Activated B cell treated with CpG ODN at 0.5 μM for 24 hours (primary cell): ENCODE measurements at regions not wholly inside any gene's neighbourhood (a gene's known extent, or its start where the extent isn't known, plus 50 kb on each side); places are given as distances from the start of the nearest gene placed in this dataset.

Experiments used
- ATAC-seq: fragments of 200-7000 bp; cut with Tn5 transposase; one replicate; pipeline ENCODE4 v1.10.0; 2021; ENCODE audit warnings: low read depth, mild to moderate bottlenecking, moderate library complexity
- CTCF ChIA-PET: fragments of 350-600 bp; sonication (Branson Sonifier 250); formaldehyde crosslinking; loops from one replicate; lab custom pipeline; 2021; ENCODE audit warnings: antibody characterized with exemption; lab: Charles Lee
- POLR2A ChIA-PET: fragments of 350-600 bp; sonication (Branson Sonifier 250); formaldehyde crosslinking; loops from one replicate; lab custom pipeline; 2021; ENCODE audit warnings: antibody characterized with exemption; lab: Charles Lee
- DNase-seq: peaks from one replicate; pipeline ENCODE4 v3.0.0; 2022
- H3K27ac Mint-ChIP-seq: one replicate; pipeline ENCODE4 v1.8.0; 2020; ENCODE audit warnings: mixed read lengths
- H3K27me3 Mint-ChIP-seq: one replicate; pipeline ENCODE4 v1.8.0; 2021; ENCODE audit warnings: mixed read lengths
- H3K36me3 Mint-ChIP-seq: one replicate; pipeline ENCODE4 v1.8.0; 2021; ENCODE audit warnings: low read depth, mixed read lengths
- H3K4me1 Mint-ChIP-seq: one replicate; pipeline ENCODE4 v1.8.0; 2021; ENCODE audit warnings: mixed read lengths
- H3K4me3 Mint-ChIP-seq: one replicate; pipeline ENCODE4 v1.8.0; 2020; ENCODE audit warnings: mild to moderate bottlenecking, mixed read lengths
- H3K9me3 Mint-ChIP-seq: one replicate; pipeline ENCODE4 v1.8.0; 2020; ENCODE audit warnings: mixed read lengths
- intact Hi-C: fragments of 100-400 bp; cut with micrococcal nuclease; formaldehyde crosslinking; loops from one replicate; pipeline ENCODE4 v1.15.1; 2024
- TF ChIP-seq, protein P1 (sequence below): fragments of 200-600 bp; IDR thresholded peaks from one replicate; pipeline ENCODE4 v1.8.0; 2022; ENCODE audit warnings: antibody characterized with exemption, mild to moderate bottlenecking

- H3K27me3 Mint-ChIP-seq: no peaks in the 10 kb centered on the region
- H3K9me3 Mint-ChIP-seq: no peaks in the 10 kb centered on the region
- TF ChIP-seq, protein P1, sequence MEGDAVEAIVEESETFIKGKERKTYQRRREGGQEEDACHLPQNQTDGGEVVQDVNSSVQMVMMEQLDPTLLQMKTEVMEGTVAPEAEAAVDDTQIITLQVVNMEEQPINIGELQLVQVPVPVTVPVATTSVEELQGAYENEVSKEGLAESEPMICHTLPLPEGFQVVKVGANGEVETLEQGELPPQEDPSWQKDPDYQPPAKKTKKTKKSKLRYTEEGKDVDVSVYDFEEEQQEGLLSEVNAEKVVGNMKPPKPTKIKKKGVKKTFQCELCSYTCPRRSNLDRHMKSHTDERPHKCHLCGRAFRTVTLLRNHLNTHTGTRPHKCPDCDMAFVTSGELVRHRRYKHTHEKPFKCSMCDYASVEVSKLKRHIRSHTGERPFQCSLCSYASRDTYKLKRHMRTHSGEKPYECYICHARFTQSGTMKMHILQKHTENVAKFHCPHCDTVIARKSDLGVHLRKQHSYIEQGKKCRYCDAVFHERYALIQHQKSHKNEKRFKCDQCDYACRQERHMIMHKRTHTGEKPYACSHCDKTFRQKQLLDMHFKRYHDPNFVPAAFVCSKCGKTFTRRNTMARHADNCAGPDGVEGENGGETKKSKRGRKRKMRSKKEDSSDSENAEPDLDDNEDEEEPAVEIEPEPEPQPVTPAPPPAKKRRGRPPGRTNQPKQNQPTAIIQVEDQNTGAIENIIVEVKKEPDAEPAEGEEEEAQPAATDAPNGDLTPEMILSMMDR: no peak
- no peak for DNase-seq
- no peak overlapping the region for H3K27ac Mint-ChIP-seq
- intact Hi-C loops: no loop called here
- POLR2A ChIA-PET: no interaction called here
- no peak for ATAC-seq
- H3K36me3 Mint-ChIP-seq: no peaks in the 10 kb centered on the region
- CTCF ChIA-PET: no interaction called here
- no peak overlapping the region for H3K4me3 Mint-ChIP-seq
- no peaks in the 10 kb centered on the region for H3K4me1 Mint-ChIP-seq
Measured at GRCh38 chr10:28838908-28839307, 161.6 kb downstream of the BAMBI start.

DNA sequence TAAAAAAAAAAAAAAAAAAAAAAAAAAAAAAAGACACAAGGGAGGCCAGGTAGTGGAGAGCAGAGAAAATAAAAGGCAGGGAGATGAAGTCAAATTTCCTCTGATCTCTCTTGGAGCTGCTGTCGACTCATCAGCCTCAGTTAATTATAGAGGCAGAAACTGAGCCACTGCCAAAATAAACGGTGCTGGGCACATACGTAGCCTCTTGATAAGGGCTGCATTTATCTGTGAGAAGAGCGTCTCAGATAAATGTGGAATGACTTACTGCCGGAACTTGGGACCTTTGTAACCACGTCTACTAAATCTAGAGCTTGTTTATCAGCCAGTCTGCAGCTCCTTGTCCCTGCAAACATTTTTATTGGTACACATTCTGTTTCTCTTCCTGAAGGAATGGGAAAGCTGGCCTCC is 162.3 kb downstream of the BAMBI start:
- H3K4me3 Mint-ChIP-seq: no peak overlapping the region
- no peaks in the 10 kb centered on the region for H3K4me1 Mint-ChIP-seq
- H3K27me3 Mint-ChIP-seq: no peaks in the 10 kb centered on the region
- CTCF ChIA-PET: no interaction called here
- POLR2A ChIA-PET: no interaction called here
- no peak overlapping the region for H3K27ac Mint-ChIP-seq
- DNase-seq: no peak
- TF ChIP-seq, protein P1: no peak
- intact Hi-C loops: no loop called here
- no peak for ATAC-seq
- no peaks in the 10 kb centered on the region for H3K9me3 Mint-ChIP-seq
- no peaks in the 10 kb centered on the region for H3K36me3 Mint-ChIP-seq

DNA sequence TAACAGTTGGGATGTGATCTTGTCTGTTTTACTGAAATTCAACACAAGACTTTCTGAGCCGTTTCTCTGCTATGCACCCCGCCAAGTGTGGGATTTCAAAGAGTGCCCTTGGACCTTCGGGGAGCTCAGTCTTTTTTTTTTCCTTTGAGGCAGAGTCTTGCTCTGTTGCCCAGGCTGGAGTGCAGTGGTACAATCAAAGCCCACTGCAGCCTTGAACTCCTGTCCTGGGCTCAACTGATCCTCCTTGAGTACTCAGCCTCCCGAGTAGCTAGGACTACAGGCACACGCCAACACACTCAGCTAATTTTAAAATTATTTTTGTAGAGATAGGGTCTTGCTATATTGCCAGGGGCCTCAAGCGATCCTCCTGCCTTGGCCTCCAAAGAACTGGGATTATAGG is 162.9 kb downstream of the BAMBI start:
- Mint-ChIP-seq H3K9me3 (no peaks in the 10 kb centered on the region), H3K27ac (no peak overlapping the region), H3K27me3 (no peaks in the 10 kb centered on the region), H3K4me1 (no peaks in the 10 kb centered on the region), H3K4me3 (no peak overlapping the region), H3K36me3 (no peaks in the 10 kb centered on the region)
- DNase-seq (no peak), ATAC-seq (no peak)
- POLR2A ChIA-PET: no interaction called here
- CTCF ChIA-PET: no interaction called here
- TF ChIP-seq, protein P1: no peak
- intact Hi-C loops: no loop called here

- ChIA-PET POLR2A (no interaction called here), CTCF (no interaction called here)
- Mint-ChIP-seq H3K4me1 (no peaks in the 10 kb centered on the region), H3K27me3 (no peaks in the 10 kb centered on the region), H3K4me3 (no peak overlapping the region), H3K27ac (no peak overlapping the region), H3K36me3 (no peaks in the 10 kb centered on the region), H3K9me3 (no peaks in the 10 kb centered on the region)
- intact Hi-C loops: no loop called here
- TF ChIP-seq, protein P1: no peak
- DNase-seq (no peak), ATAC-seq (no peak)
Measured at GRCh38 chr10:28840971-28841370, 163.7 kb downstream of the BAMBI start.

DNA sequence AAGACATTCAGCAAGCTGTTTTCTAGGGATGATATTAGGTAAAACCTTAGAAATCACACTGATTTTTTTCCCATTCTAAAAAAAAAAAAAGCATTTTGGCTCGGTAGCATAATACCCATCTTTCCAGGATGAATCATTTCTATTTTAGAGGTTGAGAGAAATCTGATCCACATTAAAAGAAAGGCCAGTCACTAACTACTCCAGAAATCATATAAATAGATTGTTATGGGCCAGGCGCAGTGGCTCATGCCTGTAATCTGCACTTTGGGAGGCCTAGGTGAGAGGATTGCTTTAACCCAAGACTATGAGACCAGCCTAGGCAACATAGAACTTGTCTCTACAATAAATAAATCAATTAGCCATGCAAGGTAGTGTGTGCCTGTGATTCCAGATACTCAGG is 164.3 kb downstream of the BAMBI start:
- CTCF ChIA-PET: no interaction called here
- Mint-ChIP-seq H3K36me3 (no peaks in the 10 kb centered on the region), H3K27ac (no peak overlapping the region), H3K9me3 (no peaks in the 10 kb centered on the region), H3K27me3 (no peaks in the 10 kb centered on the region), H3K4me3 (no peak overlapping the region), H3K4me1 (no peaks in the 10 kb centered on the region)
- no peak for DNase-seq
- ATAC-seq: no peak
- TF ChIP-seq, protein P1: no peak
- POLR2A ChIA-PET: no interaction called here
- intact Hi-C loops: no loop called here
